Peyer's patch (tissue), 4 donors: ENCODE measurements at regions not wholly inside any gene's neighbourhood (a gene's known extent, or its start where the extent isn't known, plus 50 kb on each side); places are given as distances from the start of the nearest gene placed in this dataset.

Experiments used
- DNase-seq, 3 donors: peaks; one replicate each; pipeline ENCODE4 v3.0.0-alpha.2; 2017 to 2019
- H3K27ac ChIP-seq, 4 donors: fragments of 200-600 bp; sonication (generic); one replicate each; pipeline ENCODE4 v1.5.1; 2016 to 2019
- H3K27me3 ChIP-seq, 2 donors: fragments of 200-600 bp; sonication (generic); one replicate each; pipeline ENCODE4 v1.5.1; 2019
- H3K36me3 ChIP-seq, 3 donors: fragments of 200-600 bp; sonication (generic); one replicate each; pipeline ENCODE4 v1.5.1; 2016 to 2019
- H3K4me1 ChIP-seq, 4 donors: fragments of 200-600 bp; sonication (generic); one replicate each; pipeline ENCODE4 v1.5.1; 2016 to 2019
- H3K4me3 ChIP-seq, 4 donors: fragments of 200-600 bp; sonication (generic); 1 replicate in 3 of 4; 2 replicates in 1 of 4; pipeline ENCODE4 v1.5.1; 2016 to 2019; ENCODE audit warnings: mild to moderate bottlenecking in 1 of 4
- H3K9me3 ChIP-seq, 4 donors: fragments of 200-600 bp; sonication (generic); one replicate each; pipeline ENCODE4 v1.5.1; 2016 to 2019; ENCODE audit warnings: mild to moderate bottlenecking in 1 of 4
- CTCF ChIP-seq, 6 experiments: fragments of 450-650 bp in 4 of 6; fragments of 200-600 bp in 2 of 6; sonication (generic) in 1 of 6; IDR thresholded peaks; one replicate each; pipeline ENCODE4 v1.5.1; 2017 to 2019; ENCODE audit warnings: antibody characterized with exemption in 6 of 6, mild to moderate bottlenecking in 3 of 6, moderate library complexity in 1 of 6
- POLR2A ChIP-seq, 2 donors: fragments of 450-650 bp; IDR thresholded peaks; one replicate each; pipeline ENCODE4 v1.5.1; 2017; ENCODE audit warnings: antibody characterized with exemption in 2 of 2, mild to moderate bottlenecking in 2 of 2, moderate library complexity in 2 of 2

GRCh38 chr9:118222375-118222774 is 518.2 kb downstream of the TLR4 start:
- H3K4me1 ChIP-seq = no peaks in the 10 kb centered on the region
- no peaks in the 10 kb centered on the region for H3K36me3 ChIP-seq
- DNase-seq = no peak
- H3K27ac ChIP-seq = no peak overlapping the region
- no peak overlapping the region for H3K4me3 ChIP-seq
- no peaks in the 10 kb centered on the region for H3K27me3 ChIP-seq
- no peaks in the 10 kb centered on the region for H3K9me3 ChIP-seq
- TF ChIP-seq POLR2A (IDR thresholded peaks at IDR 0.05) (no peak), CTCF (IDR thresholded peaks at IDR 0.05) (no peak)

DNA sequence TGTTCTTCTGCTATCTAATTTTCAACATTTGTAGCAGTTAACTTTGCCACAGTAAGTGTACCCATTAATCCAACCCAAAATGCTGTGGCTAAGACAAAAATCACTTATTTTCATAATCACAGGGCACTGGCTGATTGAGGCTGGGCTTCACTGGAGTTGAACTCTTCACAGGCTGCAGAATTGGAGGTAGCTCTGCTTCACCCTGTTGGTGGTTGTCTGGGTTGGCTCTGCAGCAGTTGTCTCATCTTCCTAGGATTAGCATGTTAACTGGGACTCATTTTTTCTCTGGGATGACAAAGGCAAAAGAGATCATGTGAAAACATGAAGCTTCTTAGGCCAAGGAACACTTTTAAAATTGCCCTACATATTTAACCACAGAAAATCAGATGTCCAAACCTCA is 518.9 kb downstream of the TLR4 start:
- H3K27ac ChIP-seq = no peak overlapping the region
- DNase-seq = no peak
- H3K9me3 ChIP-seq = no peaks in the 10 kb centered on the region
- no peaks in the 10 kb centered on the region for H3K36me3 ChIP-seq
- H3K4me1 ChIP-seq = no peaks in the 10 kb centered on the region
- TF ChIP-seq CTCF (IDR thresholded peaks at IDR 0.05) (no peak), POLR2A (IDR thresholded peaks at IDR 0.05) (no peak)
- H3K4me3 ChIP-seq = no peak overlapping the region
- no peaks in the 10 kb centered on the region for H3K27me3 ChIP-seq

DNA sequence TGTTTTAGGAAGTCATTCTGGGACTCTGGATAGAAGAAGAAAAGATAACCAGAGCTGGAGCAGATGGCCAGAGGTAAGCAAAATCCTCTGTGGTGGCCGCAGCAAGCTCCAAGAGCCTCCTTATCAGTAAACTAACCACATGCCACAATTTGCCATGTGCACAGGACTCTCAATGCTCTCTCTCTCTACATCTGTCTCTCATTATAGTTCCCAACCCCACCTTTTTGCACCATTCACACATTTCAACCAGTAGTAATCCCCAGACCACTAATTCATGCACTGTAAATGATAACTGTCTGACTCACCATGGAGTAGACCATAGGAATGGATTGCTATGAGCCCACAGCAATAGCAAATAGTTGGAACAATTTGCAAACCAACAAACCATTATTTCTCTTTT is 526.1 kb downstream of the TLR4 start:
- Histone ChIP-seq H3K9me3 (no peaks in the 10 kb centered on the region), H3K27ac (no peak overlapping the region), H3K4me3 (no peak overlapping the region), H3K27me3 (no peaks in the 10 kb centered on the region), H3K36me3 (no peaks in the 10 kb centered on the region), H3K4me1 (no peaks in the 10 kb centered on the region)
- no peak for TF ChIP-seq POLR2A (IDR thresholded peaks at IDR 0.05)
- no peak for TF ChIP-seq CTCF (IDR thresholded peaks at IDR 0.05)
- DNase-seq = no peak

DNA sequence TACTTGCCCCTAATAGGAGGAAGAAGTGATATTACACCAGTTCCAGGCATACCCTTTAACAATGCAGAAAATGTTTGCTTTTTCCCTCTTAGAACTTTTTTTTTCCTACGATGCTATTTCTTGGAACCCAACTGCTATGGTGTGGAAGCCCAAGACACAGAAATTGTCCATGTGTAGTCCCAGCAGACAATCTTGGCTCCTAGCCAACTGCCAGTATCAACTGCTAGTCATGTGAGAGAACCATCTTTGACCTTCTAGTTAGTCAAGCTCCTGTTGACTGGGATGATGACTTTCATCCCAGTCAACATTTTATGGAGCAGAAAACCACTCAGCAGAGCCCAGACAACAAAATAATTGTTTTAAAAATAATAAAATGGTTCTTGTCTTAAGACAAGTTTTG is 532.4 kb downstream of the TLR4 start:
- Histone ChIP-seq H3K4me3 (no peak overlapping the region), H3K9me3 (no peaks in the 10 kb centered on the region), H3K27ac (no peak overlapping the region), H3K36me3 (no peaks in the 10 kb centered on the region), H3K4me1 (no peaks in the 10 kb centered on the region), H3K27me3 (no peaks in the 10 kb centered on the region)
- TF ChIP-seq CTCF (IDR thresholded peaks at IDR 0.05) = no peak
- no peak for TF ChIP-seq POLR2A (IDR thresholded peaks at IDR 0.05)
- DNase-seq = no peak

GRCh38 chr9:118238139-118238538 is 533.9 kb downstream of the TLR4 start:
- Histone ChIP-seq H3K4me1 (no peaks in the 10 kb centered on the region), H3K27me3 (no peaks in the 10 kb centered on the region), H3K9me3 (no peaks in the 10 kb centered on the region), H3K27ac (no peak overlapping the region), H3K4me3 (no peak overlapping the region), H3K36me3 (no peaks in the 10 kb centered on the region)
- no peak for DNase-seq
- TF ChIP-seq CTCF (IDR thresholded peaks at IDR 0.05) (no peak), POLR2A (IDR thresholded peaks at IDR 0.05) (no peak)

DNA sequence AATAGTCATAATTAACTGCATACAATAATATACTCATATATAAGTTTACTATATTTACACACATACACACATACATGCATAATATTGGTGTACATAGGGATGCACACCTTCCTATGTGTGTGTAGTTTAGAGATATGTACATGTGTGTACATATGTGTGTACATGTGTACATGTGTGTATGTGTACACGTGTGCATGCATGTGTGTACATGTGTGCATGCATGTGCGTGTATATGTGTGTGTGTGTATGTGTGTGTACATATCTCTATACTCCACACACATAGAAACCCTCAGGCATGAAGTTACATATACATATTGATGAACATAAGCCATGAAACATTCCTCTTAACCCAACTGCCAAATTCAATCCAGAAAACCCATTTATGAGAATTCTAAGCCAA is 547.8 kb downstream of the TLR4 start:
- Histone ChIP-seq H3K36me3 (no peaks in the 10 kb centered on the region), H3K4me1 (no peaks in the 10 kb centered on the region), H3K27me3 (no peaks in the 10 kb centered on the region), H3K4me3 (no peak overlapping the region), H3K27ac (no peak overlapping the region), H3K9me3 (peaks cover 0 to 7% (median 0%) of the 10 kb centered on the region in 4 donors)
- TF ChIP-seq CTCF (IDR thresholded peaks at IDR 0.05) (no peak), POLR2A (IDR thresholded peaks at IDR 0.05) (no peak)
- DNase-seq = no peak
